Globus pallidus (tissue), 1 donor: ENCODE measurements at regions not wholly inside any gene's neighbourhood (a gene's known extent, or its start where the extent isn't known, plus 50 kb on each side); places are given as distances from the start of the nearest gene placed in this dataset.
A peak's percentile ranks its signal among the peaks of the same experiment; 100 is the strongest.

Source experiments
- DNase-seq: peaks from one replicate; pipeline ENCODE4 v3.0.0-alpha.2; 2015; ENCODE audit warnings: low spot score

DNA sequence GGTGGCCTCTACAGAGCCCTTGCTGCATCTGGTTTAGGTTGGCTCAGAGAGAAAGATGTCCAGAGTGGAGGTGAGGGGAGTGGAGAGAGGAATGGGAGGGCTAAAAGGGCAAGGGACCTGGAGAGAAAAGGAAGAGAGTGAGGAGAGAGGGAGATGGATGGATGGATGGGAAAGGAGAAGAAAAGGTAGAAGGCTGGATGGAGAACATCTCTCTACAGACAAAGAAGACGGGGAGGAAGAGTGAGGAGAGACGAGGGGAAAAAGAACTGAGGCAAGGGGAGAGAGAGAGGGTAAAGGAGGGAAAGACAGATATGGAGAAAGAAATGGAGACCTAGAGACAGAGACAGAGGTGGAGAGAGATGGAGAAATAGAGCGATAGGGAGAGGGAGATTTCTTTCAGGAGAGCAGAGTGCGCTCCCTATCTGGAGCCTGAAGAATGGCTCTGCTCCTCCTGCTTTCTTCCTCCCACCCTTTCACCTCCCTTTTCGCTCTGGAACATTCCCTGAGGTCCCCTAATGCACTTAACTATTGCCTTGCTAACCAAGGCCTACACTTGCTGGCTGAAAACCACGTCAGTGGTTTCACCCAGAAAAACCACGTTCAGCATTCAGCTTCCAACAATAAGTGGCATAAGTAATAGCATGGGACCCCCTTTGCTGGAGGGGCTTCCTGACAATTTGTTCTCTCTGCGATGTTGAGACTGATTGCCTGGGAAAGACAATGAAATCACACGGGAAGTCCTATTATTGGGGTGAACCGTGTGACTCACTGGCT, 286.3 kb downstream of the CDH26 start:
- DNase-seq = no peak

DNA sequence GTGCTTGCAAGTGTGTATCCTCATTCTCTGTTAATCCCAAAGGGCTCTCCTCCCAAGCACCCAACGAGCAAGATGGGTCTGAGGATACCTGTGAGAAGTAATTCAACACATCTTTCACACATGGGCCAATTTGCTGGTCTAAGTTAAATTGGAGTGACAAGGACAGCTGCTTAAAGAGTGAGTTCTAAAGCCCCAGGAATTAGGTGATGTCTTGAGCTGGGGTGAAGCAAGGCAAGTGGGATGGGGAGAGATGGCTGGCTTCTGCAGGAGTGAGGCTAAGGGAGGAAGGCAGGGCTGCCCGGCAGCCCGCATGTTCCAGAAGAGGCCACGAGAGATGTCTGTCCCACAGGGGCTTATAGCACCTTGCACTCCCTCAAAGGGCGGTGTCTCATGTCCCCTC, 288.5 kb downstream of the CDH26 start:
- no peak for DNase-seq

DNA sequence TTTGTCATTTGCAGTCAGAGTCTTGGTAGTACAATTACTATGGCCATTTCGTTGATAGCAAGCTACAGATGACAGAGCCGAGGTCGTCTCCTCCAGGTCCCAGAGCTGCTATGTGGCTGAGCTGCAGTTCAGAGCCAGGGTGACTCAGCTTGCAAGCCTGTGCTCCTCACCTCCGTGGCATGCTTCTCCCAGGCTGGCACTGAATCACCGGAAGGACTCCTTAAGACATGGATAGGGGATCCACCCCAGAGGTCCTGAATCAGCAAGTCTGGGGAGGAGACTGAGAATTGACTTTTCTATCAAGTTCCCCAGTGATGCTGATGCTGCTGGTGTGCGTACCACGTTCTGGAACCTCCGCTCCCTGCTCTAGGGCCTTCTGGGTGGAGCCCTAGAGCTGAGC, 291.2 kb downstream of the CDH26 start:
- DNase-seq = no peak

DNA sequence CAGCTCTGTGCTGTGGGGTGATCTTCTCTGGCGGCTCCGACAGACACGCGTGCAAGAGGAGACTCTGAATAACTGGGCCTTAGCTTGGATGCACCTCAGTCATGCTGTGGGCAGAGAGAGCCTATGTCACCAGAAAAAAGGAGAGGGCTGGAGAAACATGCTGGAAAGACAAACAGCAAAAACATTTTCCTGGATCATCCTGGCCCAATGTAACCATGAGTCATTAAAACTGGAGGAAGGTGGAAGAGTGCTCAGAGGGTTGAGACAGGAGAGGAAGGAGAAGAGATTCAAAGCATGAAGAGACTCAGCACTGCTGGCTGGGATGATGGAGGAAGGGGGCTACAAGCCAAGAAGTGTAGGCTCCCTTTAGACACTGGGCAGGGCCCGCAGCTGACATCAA, 292.0 kb downstream of the CDH26 start:
- no peak for DNase-seq

GRCh38 chr20:60252866-60253265, 294.6 kb downstream of the CDH26 start:
- no peak for DNase-seq

- DNase-seq = no peak
Measured at GRCh38 chr20:60253471-60253870, 295.2 kb downstream of the CDH26 start.

DNA sequence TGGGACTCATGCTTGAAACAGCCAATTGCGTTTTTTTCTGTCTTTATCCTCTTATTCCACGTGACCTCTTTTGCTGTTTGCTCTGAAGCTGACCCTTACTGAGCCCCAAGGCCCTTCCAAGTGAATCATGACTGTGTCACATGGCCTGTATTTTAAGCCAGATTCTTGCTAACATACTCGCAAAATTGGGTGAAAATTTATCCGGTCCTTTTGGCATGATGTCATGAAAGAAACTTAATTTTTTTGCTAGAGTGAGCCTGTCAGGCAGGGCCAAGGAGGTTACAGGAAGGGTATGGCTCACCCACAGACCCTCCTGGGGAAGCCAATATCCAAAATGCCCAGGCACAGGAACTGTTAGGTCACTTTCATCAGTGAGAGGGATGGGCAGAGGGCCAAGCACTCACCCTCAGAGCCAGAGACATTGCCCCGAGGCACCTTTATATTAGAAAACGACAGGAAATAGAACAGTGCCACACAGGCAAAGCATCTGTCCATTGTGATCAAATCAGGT, 296.7 kb downstream of the CDH26 start:
- DNase-seq = no peak

GRCh38 chr20:60255415-60255814, 297.2 kb downstream of the CDH26 start:
- no peak for DNase-seq

DNA sequence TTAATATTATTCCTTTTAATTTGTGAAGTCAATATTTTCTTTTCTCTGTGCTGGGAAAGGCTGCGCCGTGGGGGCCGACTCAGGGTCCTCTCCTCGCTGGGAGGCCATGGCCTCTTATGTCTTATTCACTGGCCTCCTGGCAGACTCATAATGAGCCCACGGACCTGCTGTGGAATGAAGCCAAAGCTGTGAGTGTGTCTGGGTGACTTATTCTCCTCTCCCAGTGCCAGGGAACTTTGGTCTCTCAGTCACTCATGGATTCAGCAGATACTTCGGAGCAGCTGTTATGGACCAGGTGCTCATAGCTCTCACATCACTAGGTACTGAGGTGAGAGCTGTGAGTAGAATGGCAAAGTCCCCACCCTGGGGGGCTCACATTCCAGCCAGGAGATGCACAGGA, 297.6 kb downstream of the CDH26 start:
- DNase-seq = no peak

DNA sequence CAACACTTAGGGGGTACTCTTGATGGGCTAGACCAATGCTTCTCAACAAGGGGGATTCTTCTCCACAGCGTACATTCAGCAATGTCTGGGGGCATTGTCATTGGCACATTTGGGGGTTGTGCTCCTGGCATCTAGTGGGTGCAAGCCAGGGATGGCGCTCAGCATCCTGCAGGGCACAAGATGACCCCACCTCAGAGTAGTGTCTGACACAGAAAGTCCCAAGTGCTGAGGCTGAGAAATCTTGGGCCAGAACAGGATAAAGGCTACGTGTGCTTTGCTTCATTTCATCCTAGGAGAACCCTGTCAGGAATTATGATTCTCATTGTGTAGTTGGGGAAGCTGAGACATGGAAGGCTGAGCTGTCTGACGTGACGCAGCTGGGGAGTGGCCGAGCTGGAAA, 298.6 kb downstream of the CDH26 start:
- DNase-seq = no peak

- no peak for DNase-seq
Measured at GRCh38 chr20:60257671-60258070, 299.4 kb downstream of the CDH26 start.

GRCh38 chr20:60258255-60258863, 300.1 kb downstream of the CDH26 start:
- peak; percentile 26 for DNase-seq

- DNase-seq = no peak
Measured at GRCh38 chr20:60261333-60261732, 303.1 kb downstream of the CDH26 start.

DNA sequence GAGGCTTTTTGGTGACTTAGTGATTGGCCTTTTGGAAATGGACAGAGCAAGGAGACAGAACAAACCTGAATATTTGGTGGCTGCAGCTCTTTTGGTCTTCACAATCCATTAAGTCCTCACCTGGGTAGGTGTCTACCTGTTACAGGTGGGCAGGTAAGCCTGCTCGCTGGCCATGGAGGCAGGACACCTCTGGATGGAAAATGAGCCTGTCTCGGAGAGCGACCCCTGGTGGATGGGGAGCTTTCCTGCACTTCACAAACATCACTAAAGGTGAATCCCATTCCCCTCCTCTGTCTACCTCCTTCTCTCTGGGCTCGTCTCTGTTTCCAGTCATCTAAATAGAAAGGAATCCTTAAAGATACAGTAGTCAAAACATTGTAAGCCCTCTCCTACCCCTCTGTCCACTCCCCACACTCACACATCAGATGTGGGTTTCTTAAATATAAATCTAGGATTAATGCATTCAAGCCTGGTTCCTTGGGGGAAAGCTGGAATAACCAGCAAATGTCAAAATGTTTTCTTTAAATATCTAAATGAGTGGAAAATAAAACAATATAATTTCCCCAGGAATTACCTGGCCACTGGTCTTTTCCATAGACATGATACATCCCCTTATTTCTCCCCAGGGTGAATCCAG, 304.9 kb downstream of the CDH26 start:
- no peak for DNase-seq

- DNase-seq = no peak
Measured at GRCh38 chr20:60263725-60264709, 305.8 kb downstream of the CDH26 start.

DNA sequence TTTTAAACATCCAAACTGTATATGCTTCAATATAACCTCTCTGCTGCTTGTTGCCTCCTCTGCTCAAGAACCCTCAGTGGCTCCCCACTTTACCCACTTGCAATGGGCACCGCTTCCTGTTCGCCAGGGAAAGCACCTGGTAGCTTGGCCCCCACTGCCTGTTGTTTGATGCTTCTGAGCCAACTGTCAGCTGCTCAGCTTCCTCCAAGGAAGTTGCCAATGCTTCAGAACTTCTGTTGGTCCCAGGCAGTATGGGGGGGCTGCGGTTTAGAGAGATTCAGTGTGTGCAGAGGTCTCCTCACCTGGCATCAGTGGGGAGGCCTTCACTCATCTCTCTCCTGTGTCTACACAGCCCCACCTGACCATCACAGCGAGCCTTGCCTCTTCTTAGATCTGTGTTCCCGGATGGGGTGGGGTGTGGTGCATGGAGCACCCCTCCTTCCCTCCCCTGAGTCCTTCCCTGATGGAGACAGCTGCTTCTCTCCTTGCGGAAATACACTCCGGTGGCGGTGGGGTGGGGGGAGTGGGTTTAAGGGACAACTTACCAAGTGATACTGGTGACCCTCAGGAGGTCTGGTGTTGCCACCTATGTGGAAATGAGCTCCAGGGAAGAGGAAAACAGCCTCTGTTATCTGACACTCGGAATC, 308.1 kb downstream of the CDH26 start:
- no peak for DNase-seq

DNA sequence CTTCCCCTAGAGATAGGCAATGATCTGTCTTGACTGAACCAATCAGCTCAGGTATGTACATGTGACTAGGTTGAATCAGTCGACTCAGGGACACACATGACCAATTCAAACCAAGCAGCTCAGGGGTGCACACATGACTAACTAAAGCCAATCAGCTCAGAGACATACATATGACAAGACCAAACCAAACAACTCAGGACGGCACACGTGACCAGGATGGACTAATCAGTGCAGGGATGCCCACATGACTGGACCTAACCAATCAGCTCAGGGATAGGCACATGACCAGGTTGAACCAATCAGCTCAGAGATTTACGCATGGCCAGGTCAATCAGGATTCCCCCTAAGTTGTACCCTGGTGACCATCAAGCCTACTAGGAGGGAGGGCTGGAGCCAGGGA, 310.3 kb downstream of the CDH26 start:
- no peak for DNase-seq

- DNase-seq = no peak
Measured at GRCh38 chr20:60269573-60270162, 311.4 kb downstream of the CDH26 start.

- DNase-seq = no peak
Measured at GRCh38 chr20:60270341-60270740, 312.1 kb downstream of the CDH26 start.

- DNase-seq = no peak
Measured at GRCh38 chr20:60271597-60271996, 313.4 kb downstream of the CDH26 start.

DNA sequence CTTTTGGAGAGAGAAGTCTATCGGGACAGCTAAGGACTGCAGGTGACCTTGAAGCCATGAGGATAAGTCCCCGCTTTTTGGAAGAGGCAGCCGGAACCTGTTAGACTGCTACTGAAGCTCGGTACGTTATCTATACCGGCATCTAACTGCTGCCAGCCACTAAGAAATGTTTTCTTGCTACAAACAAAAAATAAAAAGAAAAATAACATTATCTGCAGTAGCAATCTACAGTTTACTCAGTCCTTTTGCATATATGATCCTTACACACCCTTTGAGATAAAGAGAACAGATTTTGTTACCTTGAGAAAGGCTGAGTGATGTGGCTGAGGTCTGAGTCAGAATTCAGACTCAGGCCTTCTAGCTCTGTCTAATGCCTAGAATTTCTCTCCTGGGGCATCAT, 314.6 kb downstream of the CDH26 start:
- DNase-seq = no peak
